ENCODE measurements at regions not wholly inside any gene's neighbourhood (a gene's known extent, or its start where the extent isn't known, plus 50 kb on each side); places are given as distances from the start of the nearest gene placed in this dataset.

GRCh38 chr17:70820276-70820675 lies 650.9 kb downstream of the KCNJ2 start:
- no peak for DNase-seq

GRCh38 chr17:70825321-70826125 lies 656.2 kb downstream of the KCNJ2 start:
- DNase-seq = no peak

GRCh38 chr17:70829876-70830275 lies 660.5 kb downstream of the KCNJ2 start:
- no peak for DNase-seq

DNA sequence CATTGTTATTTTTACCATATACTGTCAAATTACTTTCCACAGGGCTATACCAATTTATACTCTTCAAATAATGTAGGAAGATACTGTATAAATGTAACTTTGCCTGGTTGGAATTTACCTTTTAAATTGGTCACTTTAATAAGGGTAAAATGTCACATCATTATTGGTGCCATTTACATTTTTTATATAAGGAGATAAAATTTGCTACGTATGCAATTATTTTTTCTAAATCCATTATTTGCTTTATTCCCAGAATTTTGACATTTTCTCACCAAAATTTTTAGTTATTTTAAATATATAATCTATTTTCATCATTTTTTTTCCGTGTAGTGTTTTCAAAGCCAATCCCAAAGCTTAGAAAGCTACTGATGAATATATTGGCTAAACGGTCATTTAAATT lies 664.7 kb downstream of the KCNJ2 start:
- DNase-seq = no peak

DNA sequence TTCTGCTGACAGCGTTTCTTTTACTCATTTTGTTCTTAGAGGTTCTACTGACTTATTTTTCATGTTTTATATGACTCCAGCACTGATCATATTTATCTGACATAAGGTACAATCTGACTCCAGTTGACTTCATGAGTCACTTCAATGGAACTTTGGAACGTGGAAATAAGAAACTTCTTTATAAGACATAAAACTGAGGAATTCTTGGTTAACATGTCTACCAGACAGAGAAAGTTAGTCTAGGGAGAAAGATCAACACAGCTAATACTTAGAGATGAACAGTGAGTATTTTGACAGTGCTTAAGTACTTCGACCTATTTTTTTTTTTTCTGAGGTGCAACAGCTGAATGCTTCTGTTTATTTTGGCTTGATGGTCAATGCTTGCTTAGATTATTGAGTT lies 679.5 kb downstream of the KCNJ2 start:
- DNase-seq = no peak

DNA sequence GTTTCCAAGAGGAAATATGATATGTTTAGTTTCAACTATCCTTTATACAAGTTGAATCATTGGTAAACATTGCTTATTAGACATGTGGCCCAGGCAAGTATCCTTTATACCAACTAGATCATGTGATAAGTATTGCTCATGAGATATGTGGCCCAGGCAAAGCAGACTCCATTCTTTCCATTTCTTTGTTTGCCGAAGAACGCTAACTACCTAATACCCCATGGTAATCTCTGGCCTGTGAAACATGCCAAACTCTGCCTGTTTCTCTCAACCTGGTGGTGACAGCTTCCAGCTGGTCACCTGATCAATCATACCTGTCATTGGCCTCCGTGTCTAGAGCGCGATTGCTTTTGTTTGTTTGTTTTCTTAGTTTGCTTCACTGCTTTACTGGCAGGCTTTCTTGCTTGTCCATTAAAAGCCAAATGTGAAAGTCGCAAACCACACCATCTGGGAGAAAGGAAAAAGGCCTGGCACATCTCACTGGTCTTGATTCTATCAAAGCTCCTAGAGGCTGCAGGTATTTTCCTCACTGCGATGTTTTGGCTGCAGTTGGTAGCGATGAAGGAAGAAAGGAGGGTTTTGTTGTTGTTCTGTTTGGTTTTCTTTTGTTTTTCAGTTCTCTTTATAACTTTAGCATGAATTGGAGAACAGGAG lies 686.2 kb downstream of the KCNJ2 start:
- no peak for DNase-seq

DNA sequence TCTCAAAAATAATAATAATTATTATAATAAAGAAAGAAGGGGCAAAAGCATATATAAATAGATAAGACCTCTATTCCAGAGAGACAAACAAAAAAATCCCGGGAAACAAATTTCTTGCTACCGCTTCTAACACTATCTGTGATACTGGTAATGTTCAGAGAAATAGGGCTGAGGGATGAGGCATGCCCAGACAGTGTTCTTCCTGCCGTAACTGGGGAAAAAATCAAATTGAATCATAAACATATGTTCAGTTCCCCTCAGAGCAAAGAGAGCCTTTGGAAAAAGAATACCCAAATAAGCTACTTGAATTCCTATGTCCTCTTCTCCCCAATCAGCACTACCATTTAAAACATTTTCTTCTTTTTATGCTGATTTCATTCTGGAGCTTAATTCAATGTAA lies 688.0 kb downstream of the KCNJ2 start:
- DNase-seq = no peak

DNA sequence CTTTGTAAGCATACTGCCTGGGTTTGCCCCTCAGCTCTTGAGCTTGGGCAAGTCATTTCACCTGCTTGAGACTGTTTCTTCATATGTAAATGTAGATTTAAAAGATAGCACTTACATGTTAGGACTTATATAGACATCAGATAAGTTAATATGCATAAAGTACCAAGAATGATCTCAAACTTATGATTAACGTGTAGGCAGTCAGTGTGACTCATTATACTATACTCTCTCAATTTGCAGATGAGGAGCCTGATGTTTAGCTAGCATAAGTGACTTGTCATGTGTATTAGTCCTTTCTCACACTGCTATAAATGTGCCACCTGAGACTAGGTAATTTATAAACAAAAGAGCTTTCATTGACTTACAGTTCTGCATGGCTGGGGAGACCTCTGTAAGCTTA lies 690.5 kb downstream of the KCNJ2 start:
- DNase-seq = no peak

DNA sequence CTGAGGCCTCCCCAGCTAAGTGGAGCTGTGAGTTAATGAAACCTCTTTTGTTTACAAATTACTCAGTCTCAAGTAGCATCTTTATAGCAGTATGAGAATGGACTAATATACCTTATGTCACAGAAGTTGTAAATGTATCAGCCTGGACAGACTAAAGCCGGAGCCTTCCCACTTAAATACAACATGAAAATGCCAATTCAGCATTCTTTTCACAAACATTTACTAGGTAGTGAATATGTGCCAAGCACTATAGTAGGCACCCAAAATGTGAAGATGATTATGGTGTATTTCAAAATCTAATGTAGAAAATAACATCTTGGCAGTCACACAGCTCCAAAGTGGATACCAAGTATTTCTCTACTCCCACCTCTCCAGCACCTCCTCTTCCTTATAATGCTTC lies 693.0 kb downstream of the KCNJ2 start:
- DNase-seq = no peak

- no peak for DNase-seq
These were observed 694.3 kb downstream of the KCNJ2 start for GRCh38 chr17:70863436-70864248.

DNA sequence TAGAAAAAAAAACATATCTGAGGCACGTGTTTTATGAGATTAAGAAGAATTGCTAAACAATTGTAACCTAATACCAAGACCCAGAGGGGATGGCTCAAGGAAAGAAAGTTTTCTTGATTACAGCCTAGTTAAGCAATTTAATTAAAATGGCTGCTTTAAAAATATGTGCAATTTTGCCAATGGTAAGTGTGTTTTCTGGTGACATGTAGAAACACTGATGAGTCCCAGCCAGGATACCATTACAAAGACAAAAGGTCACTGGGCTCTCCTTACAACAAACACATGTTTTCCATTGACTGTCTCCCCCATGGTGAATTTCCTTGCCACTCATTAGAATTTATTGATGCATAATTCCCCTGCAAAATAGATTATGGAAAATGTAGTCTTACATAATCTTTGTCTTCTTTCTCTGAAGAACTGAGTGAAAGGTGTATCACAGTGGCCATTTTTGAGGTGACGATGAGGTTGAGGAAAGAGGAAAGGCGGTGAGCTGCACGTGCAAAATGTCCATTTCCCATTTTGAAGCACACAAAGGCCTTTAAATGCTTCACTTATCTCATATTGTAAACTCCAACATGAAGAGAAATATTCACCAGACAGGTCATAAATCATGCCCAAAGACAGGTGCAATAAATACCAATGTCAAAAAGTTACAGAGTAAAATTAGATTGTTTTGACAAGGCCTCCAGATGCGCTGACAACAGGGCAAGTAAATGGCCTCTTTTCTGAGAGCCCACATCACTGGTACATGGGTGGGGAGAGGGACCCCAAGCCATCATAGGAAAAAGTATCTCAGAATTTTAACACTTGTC lies 696.9 kb downstream of the KCNJ2 start:
- DNase-seq = no peak

- no peak for DNase-seq
These were observed 698.8 kb downstream of the KCNJ2 start for GRCh38 chr17:70868149-70868548.

DNA sequence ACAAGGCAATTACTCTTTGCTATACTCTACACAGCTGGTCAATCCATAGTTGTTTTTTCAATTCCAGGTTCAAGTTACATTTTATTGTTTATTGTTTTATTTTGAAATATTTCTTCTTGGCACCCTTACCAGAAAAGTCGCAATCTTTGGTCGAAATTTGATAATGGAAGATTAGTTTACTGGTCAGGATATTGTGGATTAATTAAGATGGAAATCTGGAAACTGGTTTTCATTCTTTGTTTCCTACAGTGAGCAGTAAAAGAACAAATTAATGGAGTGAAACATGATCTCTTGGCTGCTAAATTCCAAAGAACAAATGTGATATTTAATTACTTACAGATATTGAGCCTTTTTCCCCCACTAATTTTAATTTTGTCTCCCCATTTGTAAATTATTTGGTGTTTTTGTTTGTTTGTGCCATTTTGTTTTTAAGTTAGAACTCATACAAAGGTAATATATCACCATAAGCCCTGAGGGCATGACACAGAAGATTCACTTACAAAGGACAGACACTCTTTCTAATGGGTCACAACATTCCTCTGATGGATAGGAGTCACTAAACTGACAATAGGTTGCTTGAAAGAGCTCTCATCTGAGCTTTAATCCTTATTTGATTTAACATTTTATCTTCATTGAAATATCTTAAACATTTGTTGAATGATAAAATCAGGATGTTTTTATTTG lies 700.2 kb downstream of the KCNJ2 start:
- DNase-seq = no peak

DNA sequence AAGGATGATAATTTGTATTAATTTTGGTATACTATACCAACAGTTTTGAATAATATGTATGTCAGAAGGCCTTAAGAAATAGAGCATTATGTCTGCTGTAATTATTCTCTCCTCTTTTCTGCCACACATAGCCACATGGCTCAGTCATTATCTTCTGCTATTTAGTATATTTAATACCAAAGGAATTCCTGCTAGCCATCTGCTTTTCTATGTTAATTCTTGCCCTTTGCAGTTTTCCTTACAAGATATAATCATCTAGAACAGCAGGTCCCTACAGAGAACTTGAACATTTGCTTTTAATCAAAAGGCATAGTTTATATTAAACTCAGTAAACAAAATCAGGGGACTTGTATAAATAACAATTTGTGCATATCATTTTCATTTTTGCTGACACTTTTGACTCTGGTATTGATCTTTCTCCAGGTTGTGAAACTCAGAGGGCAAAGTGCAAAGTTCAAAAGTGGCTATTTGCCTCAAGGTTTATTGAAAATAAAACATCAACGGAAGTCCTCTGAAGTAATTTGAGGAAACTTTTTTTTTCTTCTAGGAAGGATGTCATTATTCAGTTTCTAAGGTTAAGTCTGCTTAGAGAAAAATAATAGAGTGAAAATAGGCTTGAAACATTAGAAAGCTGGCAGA lies 702.0 kb downstream of the KCNJ2 start:
- DNase-seq = no peak

DNA sequence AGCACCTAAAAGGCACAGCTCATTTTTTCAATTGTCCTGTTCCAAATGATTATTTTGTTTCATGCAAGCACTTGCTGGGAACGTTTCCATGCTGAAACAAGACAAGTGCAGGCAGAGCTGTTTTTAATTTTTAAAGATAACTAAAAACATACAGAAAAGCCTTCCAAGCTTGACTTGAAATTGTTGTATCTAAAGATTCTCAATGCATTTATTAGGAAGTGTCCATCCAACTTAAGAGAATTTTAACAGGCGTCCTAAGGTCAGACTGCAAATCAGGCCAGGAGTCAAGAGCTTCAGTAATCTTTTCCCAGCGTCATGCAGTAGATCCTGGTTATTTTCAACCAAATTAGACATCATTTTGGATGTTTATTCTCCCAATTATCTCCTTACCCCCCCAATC lies 702.8 kb downstream of the KCNJ2 start:
- no peak for DNase-seq

GRCh38 chr17:70875729-70876310 lies 706.5 kb downstream of the KCNJ2 start:
- DNase-seq = no peak

- no peak for DNase-seq
These were observed 709.5 kb downstream of the KCNJ2 start for GRCh38 chr17:70878879-70879278.

DNA sequence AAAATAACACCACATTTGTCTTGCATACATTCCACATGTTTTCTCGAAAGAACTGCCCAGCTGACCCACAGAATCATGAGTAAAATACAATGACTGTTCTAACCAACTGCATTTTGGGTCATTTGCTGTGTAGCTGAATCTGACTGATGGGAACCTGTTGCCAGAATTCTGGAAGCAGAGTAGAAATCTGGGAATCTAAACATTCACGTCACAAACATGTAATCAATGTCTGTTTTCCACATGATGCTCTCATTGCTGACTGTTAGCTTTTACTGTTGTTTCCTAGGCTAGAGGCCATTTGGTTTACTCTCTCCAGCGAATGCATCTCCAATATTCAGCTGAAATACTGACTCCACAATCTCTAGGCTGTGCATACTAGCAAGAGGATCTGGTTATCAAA lies 710.1 kb downstream of the KCNJ2 start:
- DNase-seq = no peak

GRCh38 chr17:70881093-70881492 lies 711.8 kb downstream of the KCNJ2 start:
- DNase-seq = no peak

- no peak for DNase-seq
These were observed 713.2 kb downstream of the KCNJ2 start for GRCh38 chr17:70882504-70882903.

GRCh38 chr17:70886648-70887047 lies 717.3 kb downstream of the KCNJ2 start:
- no peak for DNase-seq

Measured in NCI-H2227 treated with DMSO at 0.1 percent for 48 hours (cell line).